Lung (tissue), 11 donors: ENCODE measurements at regions not wholly inside any gene's neighbourhood (a gene's known extent, or its start where the extent isn't known, plus 50 kb on each side); places are given as distances from the start of the nearest gene placed in this dataset.

Experiments used
- ATAC-seq: fragments of 200-7000 bp; cut with Tn5 transposase; one replicate; pipeline ENCODE4 v1.9.1; 2020; ENCODE audit warnings: moderate number of reproducible peaks; ENCODE audit not compliant: insufficient read depth, low FRiP score
- DNase-seq, 3 donors: peaks; one replicate each; pipeline ENCODE4 v3.0.0-alpha.2; 2013 to 2017
- H3K27ac ChIP-seq, 2 donors: one replicate each; pipeline ENCODE4 v1.5.1; 2013; ENCODE audit warnings: mild to moderate bottlenecking in 2 of 2, moderate library complexity in 2 of 2, control low read depth in 1 of 2, inconsistent platforms in 1 of 2, low read depth in 1 of 2, low read length in 1 of 2
- H3K27me3 ChIP-seq, 3 donors: one replicate each; pipeline ENCODE4 v1.5.1; 2013; ENCODE audit warnings: low read length in 2 of 3; ENCODE audit not compliant: control insufficient read depth in 3 of 3, insufficient read depth in 3 of 3
- H3K36me3 ChIP-seq, 4 donors: one replicate each; pipeline ENCODE4 v1.5.1; 2013; ENCODE audit warnings: low read length in 4 of 4, mild to moderate bottlenecking in 1 of 4, moderate library complexity in 1 of 4; ENCODE audit not compliant: control insufficient read depth in 4 of 4, insufficient read depth in 4 of 4
- H3K4me1 ChIP-seq, 5 donors: one replicate each; pipeline ENCODE4 v1.5.1; 2013; ENCODE audit warnings: low read length in 5 of 5, mild to moderate bottlenecking in 2 of 5, moderate library complexity in 1 of 5; ENCODE audit not compliant: control insufficient read depth in 5 of 5, insufficient read depth in 5 of 5
- H3K4me3 ChIP-seq: one replicate; pipeline ENCODE4 v1.5.1; 2013; ENCODE audit warnings: mild to moderate bottlenecking, control low read depth, moderate library complexity
- H3K9ac ChIP-seq, 2 donors: one replicate each; pipeline ENCODE4 v1.5.1; 2013; ENCODE audit warnings: low read length in 2 of 2, control low read depth in 1 of 2; ENCODE audit not compliant: insufficient read depth in 1 of 2
- H3K9me3 ChIP-seq, 4 donors: one replicate each; pipeline ENCODE4 v1.5.1; 2013; ENCODE audit warnings: low read length in 3 of 4, mild to moderate bottlenecking in 1 of 4, moderate library complexity in 1 of 4; ENCODE audit not compliant: control insufficient read depth in 4 of 4, insufficient read depth in 3 of 4
- WGBS, 2 donors: extraction: QIAGEN DNeasy Blood & Tissue Kit; methylation state at CpG; one replicate each; pipeline ENCODE4 v1.1.7; 2013; 5-methylcytosine and 5-hydroxymethylcytosine counted together
- TF ChIP-seq, protein P1 (sequence below): IDR thresholded peaks from 2 replicates; pipeline ENCODE4 v1.5.1; 2012; ENCODE audit warnings: mild to moderate bottlenecking; ENCODE audit errors: control extremely low read depth, extremely low read depth
- donor health status: control.
- donor health status: control.
- donor health status: Bipolar disorder and iron deficiency.
- donor health status: healthy.
- donor health status: DM: yes; HTN: yes; CAD: no.

DNA sequence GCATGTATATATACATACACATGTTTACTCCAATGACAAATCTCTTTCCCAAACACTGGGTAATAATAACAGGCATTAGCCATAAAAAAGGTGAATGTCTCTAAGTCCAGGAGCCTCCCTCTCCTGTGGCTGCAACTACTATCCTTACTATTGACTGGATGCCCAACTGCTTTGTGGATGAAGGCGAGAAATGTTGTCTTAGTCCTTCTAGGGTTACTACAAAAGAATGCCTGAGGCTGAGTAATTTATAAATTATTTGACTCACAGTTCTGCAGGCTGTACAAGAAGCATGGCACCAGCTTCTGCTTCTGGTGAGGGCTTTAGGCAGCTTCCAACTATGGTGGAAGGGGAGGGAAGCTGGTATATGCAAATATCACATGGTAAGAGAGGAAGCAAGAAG lies 366.0 kb upstream of the DDHD1 start:
- no peaks in the 10 kb centered on the region for H3K27me3 ChIP-seq
- TF ChIP-seq, protein P1, sequence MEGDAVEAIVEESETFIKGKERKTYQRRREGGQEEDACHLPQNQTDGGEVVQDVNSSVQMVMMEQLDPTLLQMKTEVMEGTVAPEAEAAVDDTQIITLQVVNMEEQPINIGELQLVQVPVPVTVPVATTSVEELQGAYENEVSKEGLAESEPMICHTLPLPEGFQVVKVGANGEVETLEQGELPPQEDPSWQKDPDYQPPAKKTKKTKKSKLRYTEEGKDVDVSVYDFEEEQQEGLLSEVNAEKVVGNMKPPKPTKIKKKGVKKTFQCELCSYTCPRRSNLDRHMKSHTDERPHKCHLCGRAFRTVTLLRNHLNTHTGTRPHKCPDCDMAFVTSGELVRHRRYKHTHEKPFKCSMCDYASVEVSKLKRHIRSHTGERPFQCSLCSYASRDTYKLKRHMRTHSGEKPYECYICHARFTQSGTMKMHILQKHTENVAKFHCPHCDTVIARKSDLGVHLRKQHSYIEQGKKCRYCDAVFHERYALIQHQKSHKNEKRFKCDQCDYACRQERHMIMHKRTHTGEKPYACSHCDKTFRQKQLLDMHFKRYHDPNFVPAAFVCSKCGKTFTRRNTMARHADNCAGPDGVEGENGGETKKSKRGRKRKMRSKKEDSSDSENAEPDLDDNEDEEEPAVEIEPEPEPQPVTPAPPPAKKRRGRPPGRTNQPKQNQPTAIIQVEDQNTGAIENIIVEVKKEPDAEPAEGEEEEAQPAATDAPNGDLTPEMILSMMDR: no peak
- no peak overlapping the region for H3K9ac ChIP-seq
- ATAC-seq (no peak), DNase-seq (no peak)
- H3K4me1 ChIP-seq: peaks cover 0 to 5% (median 0%) of the 10 kb centered on the region in 5 donors
- H3K36me3 ChIP-seq: no peaks in the 10 kb centered on the region
- H3K27ac ChIP-seq: no peak overlapping the region
- no peak overlapping the region for H3K4me3 ChIP-seq
- no peaks in the 10 kb centered on the region for H3K9me3 ChIP-seq
- 94 to 100% methylated on average over 1 of the region's 1 CpG for WGBS, 2 donors

DNA sequence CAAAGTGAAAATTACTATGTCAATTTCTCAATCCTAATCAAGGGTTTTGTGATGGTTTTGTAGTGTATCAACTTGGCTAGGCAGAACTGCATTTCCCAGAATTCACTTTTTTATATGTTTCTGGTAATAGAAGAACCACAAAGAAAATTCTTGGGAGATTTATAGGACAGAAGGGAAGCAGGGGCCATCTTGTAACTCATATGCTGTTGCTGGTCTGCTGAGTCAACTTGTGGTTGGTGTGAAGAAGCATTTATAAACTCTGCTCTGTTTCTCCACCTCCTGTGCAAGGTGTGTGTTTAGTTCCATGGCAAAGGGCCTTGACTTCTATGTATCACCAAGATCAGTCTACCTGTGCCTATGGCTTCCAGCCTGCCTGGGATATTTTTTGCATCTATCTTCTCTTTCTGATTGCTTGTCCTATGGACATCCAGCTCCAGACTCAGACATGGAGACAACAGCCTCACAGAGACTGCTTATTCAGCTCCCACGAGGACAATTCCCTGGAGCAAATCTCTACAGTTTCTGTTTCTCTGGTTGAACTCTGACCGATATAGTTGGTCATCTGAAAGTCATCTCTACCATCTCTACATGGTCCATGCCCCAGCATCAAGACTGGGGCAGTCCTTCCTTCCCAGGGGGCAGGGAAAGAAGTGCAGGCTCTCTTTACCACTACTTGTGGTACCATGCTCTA lies 364.3 kb upstream of the DDHD1 start:
- Histone ChIP-seq H3K9ac (no peak overlapping the region), H3K27me3 (no peaks in the 10 kb centered on the region), H3K9me3 (no peaks in the 10 kb centered on the region), H3K4me1 (peaks cover 0 to 5% (median 0%) of the 10 kb centered on the region in 5 donors), H3K36me3 (no peaks in the 10 kb centered on the region), H3K27ac (no peak overlapping the region), H3K4me3 (no peak overlapping the region)
- TF ChIP-seq, protein P1: no peak
- WGBS, 2 donors: 89 to 93% methylated on average over 2 of the region's 2 CpGs
- no peak for ATAC-seq
- DNase-seq: no peak

DNA sequence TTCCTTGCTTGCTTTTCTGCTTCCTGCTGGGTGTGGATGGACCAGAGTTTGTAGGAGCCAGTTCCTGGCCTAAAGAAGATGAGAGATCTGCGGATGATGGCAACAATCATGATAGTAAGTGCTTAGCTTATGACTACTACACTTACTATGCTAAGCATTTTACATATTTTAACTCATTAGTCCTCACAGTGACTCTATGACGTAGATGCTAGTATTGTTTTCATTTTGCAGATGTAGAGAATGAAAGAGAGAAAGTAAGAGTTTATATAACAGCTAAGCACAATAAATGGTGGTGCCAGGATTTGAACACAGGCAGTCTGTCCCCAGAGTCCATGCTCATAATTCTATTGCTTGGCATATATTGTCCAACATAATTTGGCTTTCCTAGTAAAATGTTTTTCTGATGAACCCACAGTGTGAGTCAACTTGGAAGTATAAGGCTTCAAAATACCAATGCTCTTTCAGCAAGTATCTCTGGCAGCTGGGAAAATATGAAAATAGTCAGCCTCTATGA lies 363.2 kb upstream of the DDHD1 start:
- ATAC-seq: no peak
- no peaks in the 10 kb centered on the region for H3K9me3 ChIP-seq
- WGBS, 2 donors: 76 to 92% methylated on average over 2 of the region's 2 CpGs
- no peak overlapping the region for H3K9ac ChIP-seq
- TF ChIP-seq, protein P1: no peak
- no peaks in the 10 kb centered on the region for H3K27me3 ChIP-seq
- H3K27ac ChIP-seq: no peak overlapping the region
- H3K36me3 ChIP-seq: no peaks in the 10 kb centered on the region
- no peak overlapping the region for H3K4me3 ChIP-seq
- DNase-seq: no peak
- H3K4me1 ChIP-seq: peaks cover 0 to 5% (median 0%) of the 10 kb centered on the region in 5 donors
